ENCODE measurements at regions not wholly inside any gene's neighbourhood (a gene's known extent, or its start where the extent isn't known, plus 50 kb on each side); places are given as distances from the start of the nearest gene placed in this dataset.

GRCh38 chr6:82681119-82681714 is 317.6 kb downstream of the TPBG start:
- no peaks in the 10 kb centered on the region for H3K4me1 Mint-ChIP-seq (ENCODE audit: low read depth, unreplicated experiment)
- no peak overlapping the region for H3K4me3 ChIP-seq (ENCODE audit: insufficient read depth, low read depth, low read length)
- no peaks in the 10 kb centered on the region for H3K4me1 ChIP-seq (ENCODE audit: insufficient read depth, low read length)
- TF ChIP-seq CTCF (IDR thresholded peaks at IDR 0.05; ENCODE audit: insufficient read depth, low read depth, low read length) = no peak
- no peak for TF ChIP-seq EZH2 (IDR thresholded peaks at IDR 0.05; ENCODE audit: insufficient read depth, low read length)
- DNase-seq (ENCODE audit: low read depth) (no peak), FAIRE-seq (no peak)
- no peak overlapping the region for H2AFZ ChIP-seq (ENCODE audit: low read depth, low read length)
- H3K27ac Mint-ChIP-seq (ENCODE audit: unreplicated experiment) = no peak overlapping the region
- no peak overlapping the region for H3K27ac ChIP-seq (ENCODE audit: low read depth, low read length)
- no peaks in the 10 kb centered on the region for H4K20me1 ChIP-seq (ENCODE audit: insufficient read depth, low read length)
- H3K27me3 Mint-ChIP-seq (ENCODE audit: low read depth, unreplicated experiment) = no peaks in the 10 kb centered on the region
- H3K9ac ChIP-seq (ENCODE audit: low read length) = no peak overlapping the region
- no peaks in the 10 kb centered on the region for H3K79me2 ChIP-seq (ENCODE audit: insufficient read depth, low read length)
- no peak overlapping the region for H3K4me2 ChIP-seq (ENCODE audit: low read length)
- H3K36me3 Mint-ChIP-seq (ENCODE audit: low read depth, unreplicated experiment) = peaks cover 2% of the 10 kb centered on the region
- H3K4me3 Mint-ChIP-seq (ENCODE audit: unreplicated experiment) = no peak overlapping the region
- H3K27me3 ChIP-seq (ENCODE audit: insufficient read depth, low read length) = no peaks in the 10 kb centered on the region
- H3K36me3 ChIP-seq (ENCODE audit: insufficient read depth, low read length) = no peaks in the 10 kb centered on the region
- H3K9me3 ChIP-seq (ENCODE audit: insufficient read depth, low read depth, low read length) = no peaks in the 10 kb centered on the region
- peaks cover 9% of the 10 kb centered on the region for H3K9me3 Mint-ChIP-seq (ENCODE audit: unreplicated experiment)

- TF ChIP-seq CTCF (IDR thresholded peaks at IDR 0.05; ENCODE audit: insufficient read depth, low read depth, low read length) (no peak), EZH2 (IDR thresholded peaks at IDR 0.05; ENCODE audit: insufficient read depth, low read length) (no peak)
- H3K4me3 Mint-ChIP-seq (ENCODE audit: unreplicated experiment) = no peak overlapping the region
- H3K27me3 ChIP-seq (ENCODE audit: insufficient read depth, low read length) = no peaks in the 10 kb centered on the region
- no peaks in the 10 kb centered on the region for H3K9me3 Mint-ChIP-seq (ENCODE audit: unreplicated experiment)
- no peak overlapping the region for H3K9ac ChIP-seq (ENCODE audit: low read length)
- DNase-seq (ENCODE audit: low read depth) = no peak
- H3K27me3 Mint-ChIP-seq (ENCODE audit: low read depth, unreplicated experiment) = no peaks in the 10 kb centered on the region
- H3K79me2 ChIP-seq (ENCODE audit: insufficient read depth, low read length) = no peaks in the 10 kb centered on the region
- H4K20me1 ChIP-seq (ENCODE audit: insufficient read depth, low read length) = no peaks in the 10 kb centered on the region
- H3K36me3 ChIP-seq (ENCODE audit: insufficient read depth, low read length) = no peaks in the 10 kb centered on the region
- H3K27ac Mint-ChIP-seq (ENCODE audit: unreplicated experiment) = no peak overlapping the region
- no peak for FAIRE-seq
- H3K9me3 ChIP-seq (ENCODE audit: insufficient read depth, low read depth, low read length) = no peaks in the 10 kb centered on the region
- no peaks in the 10 kb centered on the region for H3K4me1 Mint-ChIP-seq (ENCODE audit: low read depth, unreplicated experiment)
- H3K27ac ChIP-seq (ENCODE audit: low read depth, low read length) = no peak overlapping the region
- no peak overlapping the region for H2AFZ ChIP-seq (ENCODE audit: low read depth, low read length)
- H3K4me2 ChIP-seq (ENCODE audit: low read length) = no peak overlapping the region
- no peaks in the 10 kb centered on the region for H3K4me1 ChIP-seq (ENCODE audit: insufficient read depth, low read length)
- no peaks in the 10 kb centered on the region for H3K36me3 Mint-ChIP-seq (ENCODE audit: low read depth, unreplicated experiment)
- H3K4me3 ChIP-seq (ENCODE audit: insufficient read depth, low read depth, low read length) = no peak overlapping the region
Observed at GRCh38 chr6:82686719-82687118, 323.1 kb downstream of the TPBG start.

- no peak for DNase-seq (ENCODE audit: low read depth)
- Mint-ChIP-seq H3K4me3 (ENCODE audit: unreplicated experiment) (no peak overlapping the region), H3K27me3 (ENCODE audit: low read depth, unreplicated experiment) (no peaks in the 10 kb centered on the region), H3K9me3 (ENCODE audit: unreplicated experiment) (no peaks in the 10 kb centered on the region), H3K4me1 (ENCODE audit: low read depth, unreplicated experiment) (no peaks in the 10 kb centered on the region), H3K36me3 (ENCODE audit: low read depth, unreplicated experiment) (no peaks in the 10 kb centered on the region), H3K27ac (ENCODE audit: unreplicated experiment) (no peak overlapping the region)
- H3K36me3 ChIP-seq (ENCODE audit: insufficient read depth, low read length) = no peaks in the 10 kb centered on the region
- H3K27me3 ChIP-seq (ENCODE audit: insufficient read depth, low read length) = no peaks in the 10 kb centered on the region
- H3K4me2 ChIP-seq (ENCODE audit: low read length) = no peak overlapping the region
- H3K9me3 ChIP-seq (ENCODE audit: insufficient read depth, low read depth, low read length) = no peaks in the 10 kb centered on the region
- H3K27ac ChIP-seq (ENCODE audit: low read depth, low read length) = no peak overlapping the region
- FAIRE-seq = no peak
- no peak overlapping the region for H2AFZ ChIP-seq (ENCODE audit: low read depth, low read length)
- H3K4me1 ChIP-seq (ENCODE audit: insufficient read depth, low read length) = no peaks in the 10 kb centered on the region
- H4K20me1 ChIP-seq (ENCODE audit: insufficient read depth, low read length) = no peaks in the 10 kb centered on the region
- H3K79me2 ChIP-seq (ENCODE audit: insufficient read depth, low read length) = no peaks in the 10 kb centered on the region
- TF ChIP-seq CTCF (IDR thresholded peaks at IDR 0.05; ENCODE audit: insufficient read depth, low read depth, low read length) (no peak), EZH2 (IDR thresholded peaks at IDR 0.05; ENCODE audit: insufficient read depth, low read length) (no peak)
- H3K9ac ChIP-seq (ENCODE audit: low read length) = no peak overlapping the region
- no peak overlapping the region for H3K4me3 ChIP-seq (ENCODE audit: insufficient read depth, low read depth, low read length)
Observed at GRCh38 chr6:82687855-82688254, 324.2 kb downstream of the TPBG start.
